ENCODE measurements at regions not wholly inside any gene's neighbourhood (a gene's known extent, or its start where the extent isn't known, plus 50 kb on each side); places are given as distances from the start of the nearest gene placed in this dataset.

DNA sequence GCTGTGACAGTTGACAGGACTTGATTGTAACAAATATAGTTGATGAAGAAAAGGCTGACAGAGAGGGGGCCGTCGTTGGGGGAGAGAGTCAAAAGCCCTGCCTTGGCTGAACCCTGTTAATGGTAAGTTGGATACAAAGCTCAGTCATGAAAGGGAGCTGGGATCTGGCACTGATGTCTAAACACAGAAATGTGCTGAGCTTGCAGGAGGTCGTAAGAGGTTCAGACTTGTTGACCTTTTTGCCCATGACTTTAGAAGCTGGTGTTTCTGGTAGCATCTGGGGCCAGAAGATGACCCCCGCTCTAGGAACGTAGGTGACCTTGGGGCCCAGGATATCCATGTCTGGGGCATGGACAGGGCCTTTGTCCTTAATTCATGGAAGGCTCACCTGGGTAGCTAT is 294.7 kb downstream of the TCF7L2 start:
- Mint-ChIP-seq H3K4me3 (no peak overlapping the region), H3K27ac (no peak overlapping the region), H3K27me3 (ENCODE audit: insufficient read depth, low read depth, poor library complexity) (peaks cover 4% of the 10 kb centered on the region), H3K9me3 (no peaks in the 10 kb centered on the region), H3K4me1 (no peaks in the 10 kb centered on the region; the same call in 2 of the 3 replicates), H3K36me3 (ENCODE audit: low read depth) (no peaks in the 10 kb centered on the region)
- no peaks in the 10 kb centered on the region for H3K27me3 ChIP-seq (ENCODE audit: insufficient read depth)
- no peaks in the 10 kb centered on the region for H3K36me3 ChIP-seq (ENCODE audit: insufficient read depth)
- no peaks in the 10 kb centered on the region for H3K4me1 ChIP-seq (ENCODE audit: insufficient read depth)
- H3K9me2 ChIP-seq (ENCODE audit: insufficient read depth): peaks cover 8% of the 10 kb centered on the region; the same call in 1 of the 2 replicates
- no peak overlapping the region for H2AFZ ChIP-seq
- TF ChIP-seq NANOG (IDR thresholded peaks at IDR 0.05; ENCODE audit: borderline replicate concordance): no peak
- TF ChIP-seq, protein P1, sequence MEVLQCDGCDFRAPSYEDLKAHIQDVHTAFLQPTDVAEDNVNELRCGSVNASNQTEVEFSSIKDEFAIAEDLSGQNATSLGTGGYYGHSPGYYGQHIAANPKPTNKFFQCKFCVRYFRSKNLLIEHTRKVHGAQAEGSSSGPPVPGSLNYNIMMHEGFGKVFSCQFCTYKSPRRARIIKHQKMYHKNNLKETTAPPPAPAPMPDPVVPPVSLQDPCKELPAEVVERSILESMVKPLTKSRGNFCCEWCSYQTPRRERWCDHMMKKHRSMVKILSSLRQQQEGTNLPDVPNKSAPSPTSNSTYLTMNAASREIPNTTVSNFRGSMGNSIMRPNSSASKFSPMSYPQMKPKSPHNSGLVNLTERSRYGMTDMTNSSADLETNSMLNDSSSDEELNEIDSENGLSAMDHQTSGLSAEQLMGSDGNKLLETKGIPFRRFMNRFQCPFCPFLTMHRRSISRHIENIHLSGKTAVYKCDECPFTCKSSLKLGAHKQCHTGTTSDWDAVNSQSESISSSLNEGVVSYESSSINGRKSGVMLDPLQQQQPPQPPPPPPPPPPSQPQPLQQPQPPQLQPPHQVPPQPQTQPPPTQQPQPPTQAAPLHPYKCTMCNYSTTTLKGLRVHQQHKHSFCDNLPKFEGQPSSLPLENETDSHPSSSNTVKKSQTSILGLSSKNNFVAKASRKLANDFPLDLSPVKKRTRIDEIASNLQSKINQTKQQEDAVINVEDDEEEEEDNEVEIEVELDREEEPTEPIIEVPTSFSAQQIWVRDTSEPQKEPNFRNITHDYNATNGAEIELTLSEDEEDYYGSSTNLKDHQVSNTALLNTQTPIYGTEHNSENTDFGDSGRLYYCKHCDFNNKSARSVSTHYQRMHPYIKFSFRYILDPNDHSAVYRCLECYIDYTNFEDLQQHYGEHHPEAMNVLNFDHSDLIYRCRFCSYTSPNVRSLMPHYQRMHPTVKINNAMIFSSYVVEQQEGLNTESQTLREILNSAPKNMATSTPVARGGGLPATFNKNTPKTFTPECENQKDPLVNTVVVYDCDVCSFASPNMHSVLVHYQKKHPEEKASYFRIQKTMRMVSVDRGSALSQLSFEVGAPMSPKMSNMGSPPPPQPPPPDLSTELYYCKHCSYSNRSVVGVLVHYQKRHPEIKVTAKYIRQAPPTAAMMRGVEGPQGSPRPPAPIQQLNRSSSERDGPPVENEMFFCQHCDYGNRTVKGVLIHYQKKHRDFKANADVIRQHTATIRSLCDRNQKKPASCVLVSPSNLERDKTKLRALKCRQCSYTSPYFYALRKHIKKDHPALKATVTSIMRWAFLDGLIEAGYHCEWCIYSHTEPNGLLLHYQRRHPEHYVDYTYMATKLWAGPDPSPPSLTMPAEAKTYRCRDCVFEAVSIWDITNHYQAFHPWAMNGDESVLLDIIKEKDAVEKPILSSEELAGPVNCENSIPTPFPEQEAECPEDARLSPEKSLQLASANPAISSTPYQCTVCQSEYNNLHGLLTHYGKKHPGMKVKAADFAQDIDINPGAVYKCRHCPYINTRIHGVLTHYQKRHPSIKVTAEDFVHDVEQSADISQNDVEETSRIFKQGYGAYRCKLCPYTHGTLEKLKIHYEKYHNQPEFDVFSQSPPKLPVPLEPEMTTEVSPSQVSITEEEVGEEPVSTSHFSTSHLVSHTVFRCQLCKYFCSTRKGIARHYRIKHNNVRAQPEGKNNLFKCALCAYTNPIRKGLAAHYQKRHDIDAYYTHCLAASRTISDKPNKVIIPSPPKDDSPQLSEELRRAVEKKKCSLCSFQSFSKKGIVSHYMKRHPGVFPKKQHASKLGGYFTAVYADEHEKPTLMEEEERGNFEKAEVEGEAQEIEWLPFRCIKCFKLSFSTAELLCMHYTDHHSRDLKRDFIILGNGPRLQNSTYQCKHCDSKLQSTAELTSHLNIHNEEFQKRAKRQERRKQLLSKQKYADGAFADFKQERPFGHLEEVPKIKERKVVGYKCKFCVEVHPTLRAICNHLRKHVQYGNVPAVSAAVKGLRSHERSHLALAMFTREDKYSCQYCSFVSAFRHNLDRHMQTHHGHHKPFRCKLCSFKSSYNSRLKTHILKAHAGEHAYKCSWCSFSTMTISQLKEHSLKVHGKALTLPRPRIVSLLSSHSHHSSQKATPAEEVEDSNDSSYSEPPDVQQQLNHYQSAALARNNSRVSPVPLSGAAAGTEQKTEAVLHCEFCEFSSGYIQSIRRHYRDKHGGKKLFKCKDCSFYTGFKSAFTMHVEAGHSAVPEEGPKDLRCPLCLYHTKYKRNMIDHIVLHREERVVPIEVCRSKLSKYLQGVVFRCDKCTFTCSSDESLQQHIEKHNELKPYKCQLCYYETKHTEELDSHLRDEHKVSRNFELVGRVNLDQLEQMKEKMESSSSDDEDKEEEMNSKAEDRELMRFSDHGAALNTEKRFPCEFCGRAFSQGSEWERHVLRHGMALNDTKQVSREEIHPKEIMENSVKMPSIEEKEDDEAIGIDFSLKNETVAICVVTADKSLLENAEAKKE (CRISPR knock-in tag; IDR thresholded peaks at IDR 0.05): no peak
- no peaks in the 10 kb centered on the region for H3F3A ChIP-seq (replicated peaks; ENCODE audit: low read depth)
- ATAC-seq (no peak), DNase-seq (ENCODE audit: low spot score) (no peak)
- no peak overlapping the region for H3K4me2 ChIP-seq
- H3K27ac ChIP-seq (ENCODE audit: low read depth): no peak overlapping the region
- no peak overlapping the region for H3K4me3 ChIP-seq
- no peaks in the 10 kb centered on the region for H3K79me2 ChIP-seq (replicated peaks; ENCODE audit: insufficient read depth)
- no peaks in the 10 kb centered on the region for H4K20me1 ChIP-seq (replicated peaks; ENCODE audit: insufficient read depth)

DNA sequence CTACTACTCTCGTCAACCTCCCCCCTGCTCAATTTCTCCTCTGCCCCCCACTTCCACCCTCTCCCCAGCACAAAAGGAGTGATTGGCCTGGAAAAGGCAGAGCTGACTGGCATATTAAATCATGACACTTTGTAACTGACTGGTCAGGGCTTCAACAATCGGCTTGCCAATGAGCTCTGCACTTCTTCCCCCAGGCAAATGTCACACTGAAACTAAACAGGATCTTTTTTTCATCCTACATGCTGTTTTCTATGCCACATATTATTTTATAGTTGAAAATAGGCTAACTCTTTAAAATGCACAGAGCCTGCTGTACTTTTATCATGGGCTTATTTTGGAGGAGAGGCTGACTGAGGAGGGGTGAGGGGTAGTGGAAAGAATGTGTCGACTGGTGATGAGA is 295.2 kb downstream of the TCF7L2 start:
- H3K4me1 Mint-ChIP-seq: no peaks in the 10 kb centered on the region; the same call in 2 of the 3 replicates
- Histone ChIP-seq H3K4me1 (ENCODE audit: insufficient read depth) (no peaks in the 10 kb centered on the region), H3F3A (replicated peaks; ENCODE audit: low read depth) (no peaks in the 10 kb centered on the region), H3K9me2 (ENCODE audit: insufficient read depth) (peaks cover 8% of the 10 kb centered on the region; the same call in 1 of the 2 replicates), H3K36me3 (ENCODE audit: insufficient read depth) (no peaks in the 10 kb centered on the region), H3K4me2 (no peak overlapping the region), H2AFZ (no peak overlapping the region), H3K27me3 (ENCODE audit: insufficient read depth) (no peaks in the 10 kb centered on the region), H3K27ac (ENCODE audit: low read depth) (no peak overlapping the region), H3K4me3 (no peak overlapping the region), H3K79me2 (replicated peaks; ENCODE audit: insufficient read depth) (no peaks in the 10 kb centered on the region), H4K20me1 (replicated peaks; ENCODE audit: insufficient read depth) (no peaks in the 10 kb centered on the region)
- no peaks in the 10 kb centered on the region for H3K36me3 Mint-ChIP-seq (ENCODE audit: low read depth)
- DNase-seq (ENCODE audit: low spot score) (no peak), ATAC-seq (no peak)
- H3K27ac Mint-ChIP-seq: no peak overlapping the region
- TF ChIP-seq EZH2phosphoT487 (IDR thresholded peaks at IDR 0.05; ENCODE audit: unreplicated experiment): no peak
- TF ChIP-seq EZH2 (IDR thresholded peaks at IDR 0.05; ENCODE audit: low read depth, unreplicated experiment): no peak
- TF ChIP-seq CREB1 (CRISPR knock-in tag; IDR thresholded peaks at IDR 0.05; ENCODE audit: low read depth): no peak
- no peak for TF ChIP-seq NANOG (IDR thresholded peaks at IDR 0.05; ENCODE audit: borderline replicate concordance)
- peaks cover 4% of the 10 kb centered on the region for H3K27me3 Mint-ChIP-seq (ENCODE audit: insufficient read depth, low read depth, poor library complexity)
- no peak overlapping the region for H3K4me3 Mint-ChIP-seq
- H3K9me3 Mint-ChIP-seq: no peaks in the 10 kb centered on the region
